OCI-LY1 (cell line): ENCODE measurements at regions not wholly inside any gene's neighbourhood (a gene's known extent, or its start where the extent isn't known, plus 50 kb on each side); places are given as distances from the start of the nearest gene placed in this dataset.

ENCODE experiments used
- EZH2 ChIP-seq: fragments of 200-600 bp; sonication (generic), shearing (Covaris generic); IDR thresholded peaks from 2 replicates; pipeline ENCODE4 v1.8.0; 2017; ENCODE audit warnings: borderline replicate concordance, mixed run types, mild to moderate bottlenecking, antibody characterized with exemption, low read length, moderate library complexity, mixed read lengths
- TF ChIP-seq, protein P1 (sequence below): fragments of 200-600 bp; sonication (generic), shearing (Covaris generic); IDR thresholded peaks from 2 replicates; pipeline ENCODE4 v1.5.1; 2017; ENCODE audit warnings: mild to moderate bottlenecking, antibody characterized with exemption, low read length, moderate library complexity, mixed read lengths

GRCh38 chr3:72203613-72204349, 418.8 kb upstream of the PROK2 start:
- TF ChIP-seq, protein P1, sequence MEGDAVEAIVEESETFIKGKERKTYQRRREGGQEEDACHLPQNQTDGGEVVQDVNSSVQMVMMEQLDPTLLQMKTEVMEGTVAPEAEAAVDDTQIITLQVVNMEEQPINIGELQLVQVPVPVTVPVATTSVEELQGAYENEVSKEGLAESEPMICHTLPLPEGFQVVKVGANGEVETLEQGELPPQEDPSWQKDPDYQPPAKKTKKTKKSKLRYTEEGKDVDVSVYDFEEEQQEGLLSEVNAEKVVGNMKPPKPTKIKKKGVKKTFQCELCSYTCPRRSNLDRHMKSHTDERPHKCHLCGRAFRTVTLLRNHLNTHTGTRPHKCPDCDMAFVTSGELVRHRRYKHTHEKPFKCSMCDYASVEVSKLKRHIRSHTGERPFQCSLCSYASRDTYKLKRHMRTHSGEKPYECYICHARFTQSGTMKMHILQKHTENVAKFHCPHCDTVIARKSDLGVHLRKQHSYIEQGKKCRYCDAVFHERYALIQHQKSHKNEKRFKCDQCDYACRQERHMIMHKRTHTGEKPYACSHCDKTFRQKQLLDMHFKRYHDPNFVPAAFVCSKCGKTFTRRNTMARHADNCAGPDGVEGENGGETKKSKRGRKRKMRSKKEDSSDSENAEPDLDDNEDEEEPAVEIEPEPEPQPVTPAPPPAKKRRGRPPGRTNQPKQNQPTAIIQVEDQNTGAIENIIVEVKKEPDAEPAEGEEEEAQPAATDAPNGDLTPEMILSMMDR, result no peak
- TF ChIP-seq EZH2, result no peak
